Kidney epithelial cell (primary cell): ENCODE measurements at regions not wholly inside any gene's neighbourhood (a gene's known extent, or its start where the extent isn't known, plus 50 kb on each side); places are given as distances from the start of the nearest gene placed in this dataset.
A peak's percentile ranks its signal among the peaks of the same experiment; 100 is the strongest.

Experiments
- DNase-seq: peaks from one replicate; pipeline ENCODE4 v3.0.0-alpha.2; 2010; ENCODE audit warnings: low read depth
- H3K27me3 ChIP-seq: 2 replicates; pipeline ENCODE4 v1.6.0; 2011; ENCODE audit warnings: low read length; ENCODE audit not compliant: control insufficient read depth, insufficient read depth
- H3K36me3 ChIP-seq: 2 replicates; pipeline ENCODE4 v1.5.1; 2011; ENCODE audit warnings: low read length; ENCODE audit not compliant: control insufficient read depth, insufficient read depth
- H3K4me3 ChIP-seq: 2 replicates; pipeline ENCODE4 v1.5.1; 2011; ENCODE audit warnings: low read depth, mild to moderate bottlenecking, control low read depth, low read length
- CTCF ChIP-seq: IDR thresholded peaks from 2 replicates; pipeline ENCODE4 v1.5.1; 2011; ENCODE audit warnings: mild to moderate bottlenecking, moderate library complexity, low read length, control low read depth, inconsistent platforms; ENCODE audit not compliant: insufficient read depth, poor library complexity, severe bottlenecking

- no peak for TF ChIP-seq CTCF
- Histone ChIP-seq H3K4me3 (no peak overlapping the region), H3K36me3 (no peaks in the 10 kb centered on the region), H3K27me3 (no peaks in the 10 kb centered on the region)
- no peak for DNase-seq
These were observed 251.9 kb downstream of the COL4A1 start for GRCh38 chr13:110055089-110055488.

GRCh38 chr13:110054041-110054440 lies 252.9 kb downstream of the COL4A1 start:
- no peak for TF ChIP-seq CTCF
- no peaks in the 10 kb centered on the region for H3K36me3 ChIP-seq
- DNase-seq: no peak
- H3K4me3 ChIP-seq: no peak overlapping the region
- no peaks in the 10 kb centered on the region for H3K27me3 ChIP-seq

GRCh38 chr13:110047496-110047895 lies 259.5 kb downstream of the COL4A1 start:
- DNase-seq: peak; percentile 84
- no peak for TF ChIP-seq CTCF
- Histone ChIP-seq H3K27me3 (no peaks in the 10 kb centered on the region), H3K36me3 (no peaks in the 10 kb centered on the region), H3K4me3 (no peak overlapping the region)

- DNase-seq: no peak
- no peak overlapping the region for H3K4me3 ChIP-seq
- TF ChIP-seq CTCF: no peak
- no peaks in the 10 kb centered on the region for H3K36me3 ChIP-seq
- no peaks in the 10 kb centered on the region for H3K27me3 ChIP-seq
These were observed 260.1 kb downstream of the COL4A1 start for GRCh38 chr13:110046811-110047210.

GRCh38 chr13:110045919-110046318 lies 259.5 kb upstream of the IRS2 start:
- TF ChIP-seq CTCF: no peak
- no peaks in the 10 kb centered on the region for H3K36me3 ChIP-seq
- no peak for DNase-seq
- H3K27me3 ChIP-seq: no peaks in the 10 kb centered on the region
- no peak overlapping the region for H3K4me3 ChIP-seq

- Histone ChIP-seq H3K4me3 (no peak overlapping the region), H3K36me3 (no peaks in the 10 kb centered on the region)
- TF ChIP-seq CTCF: no peak
These were observed 258.8 kb upstream of the IRS2 start for GRCh38 chr13:110045202-110045601.

More at GRCh38 chr13:110045202-110045601, 258.8 kb upstream of the IRS2 start:
- DNase-seq: no peak
- no peaks in the 10 kb centered on the region for H3K27me3 ChIP-seq
